ENCODE measurements at regions not wholly inside any gene's neighbourhood (a gene's known extent, or its start where the extent isn't known, plus 50 kb on each side); places are given as distances from the start of the nearest gene placed in this dataset.

GRCh38 chr1:60742339-60742738 is 340.0 kb upstream of the NFIA start:
- no peak for DNase-seq (ENCODE audit: low read depth in 2 of 2)

GRCh38 chr1:60740154-60740553 is 342.2 kb upstream of the NFIA start:
- no peaks in the 10 kb centered on the region for H3K9me3 ChIP-seq (ENCODE audit: control insufficient read depth, insufficient read depth, low read depth, low read length)
- H3K79me2 ChIP-seq (ENCODE audit: control insufficient read depth, insufficient read depth, low read length) = no peaks in the 10 kb centered on the region
- no peaks in the 10 kb centered on the region for H3K36me3 ChIP-seq (ENCODE audit: control insufficient read depth, insufficient read depth, low read length)
- no peak overlapping the region for H3K27ac ChIP-seq (ENCODE audit: insufficient read depth, low read length)
- H4K20me1 ChIP-seq (ENCODE audit: control insufficient read depth, extremely low read depth, insufficient read depth, low read length) = no peaks in the 10 kb centered on the region
- no peak overlapping the region for H3K4me3 ChIP-seq (replicated peaks in 1 of 4; ENCODE audit: control extremely low read depth in 1 of 4, insufficient read depth in 1 of 4, low read depth in 3 of 4, low read length in 4 of 4)
- H2AFZ ChIP-seq (ENCODE audit: low read length) = no peak overlapping the region
- H3K27me3 ChIP-seq (ENCODE audit: control insufficient read depth, insufficient read depth, low read length) = no peaks in the 10 kb centered on the region
- no peak for DNase-seq (ENCODE audit: low read depth in 2 of 2)
- TF ChIP-seq EZH2 (IDR thresholded peaks at IDR 0.05; ENCODE audit: low read length, missing control alignments) (no peak), CTCF (conservative IDR thresholded peaks at IDR 0.05 in 1 of 2, IDR thresholded peaks at IDR 0.05 in 1 of 2; ENCODE audit: low read depth in 1 of 2, low read length in 2 of 2) (no peak)
- H3K4me1 ChIP-seq (ENCODE audit: control insufficient read depth, extremely low read depth, insufficient read depth, low read length) = no peaks in the 10 kb centered on the region
- no peak overlapping the region for H3K4me2 ChIP-seq (ENCODE audit: extremely low read depth, insufficient read depth, low read length)
- H3K9ac ChIP-seq (ENCODE audit: insufficient read depth, low read length) = no peak overlapping the region

More at GRCh38 chr1:60742339-60742738, 340.0 kb upstream of the NFIA start:
- Histone ChIP-seq H3K9ac (ENCODE audit: insufficient read depth, low read length) (no peak overlapping the region), H3K27ac (ENCODE audit: insufficient read depth, low read length) (no peak overlapping the region), H4K20me1 (ENCODE audit: control insufficient read depth, extremely low read depth, insufficient read depth, low read length) (no peaks in the 10 kb centered on the region), H3K9me3 (ENCODE audit: control insufficient read depth, insufficient read depth, low read depth, low read length) (no peaks in the 10 kb centered on the region), H3K4me2 (ENCODE audit: extremely low read depth, insufficient read depth, low read length) (no peak overlapping the region), H3K79me2 (ENCODE audit: control insufficient read depth, insufficient read depth, low read length) (no peaks in the 10 kb centered on the region), H2AFZ (ENCODE audit: low read length) (no peak overlapping the region), H3K4me1 (ENCODE audit: control insufficient read depth, extremely low read depth, insufficient read depth, low read length) (no peaks in the 10 kb centered on the region), H3K27me3 (ENCODE audit: control insufficient read depth, insufficient read depth, low read length) (no peaks in the 10 kb centered on the region), H3K36me3 (ENCODE audit: control insufficient read depth, insufficient read depth, low read length) (no peaks in the 10 kb centered on the region), H3K4me3 (replicated peaks in 1 of 4; ENCODE audit: control extremely low read depth in 1 of 4, insufficient read depth in 1 of 4, low read depth in 3 of 4, low read length in 4 of 4) (no peak overlapping the region)
- no peak for TF ChIP-seq CTCF (conservative IDR thresholded peaks at IDR 0.05 in 1 of 2, IDR thresholded peaks at IDR 0.05 in 1 of 2; ENCODE audit: low read depth in 1 of 2, low read length in 2 of 2)
- no peak for TF ChIP-seq EZH2 (IDR thresholded peaks at IDR 0.05; ENCODE audit: low read length, missing control alignments)

- no peak overlapping the region for H3K9ac ChIP-seq (ENCODE audit: insufficient read depth, low read length)
- H3K4me1 ChIP-seq (ENCODE audit: control insufficient read depth, extremely low read depth, insufficient read depth, low read length) = no peaks in the 10 kb centered on the region
- no peak for TF ChIP-seq EZH2 (IDR thresholded peaks at IDR 0.05; ENCODE audit: low read length, missing control alignments)
- no peak for TF ChIP-seq CTCF (conservative IDR thresholded peaks at IDR 0.05 in 1 of 2, IDR thresholded peaks at IDR 0.05 in 1 of 2; ENCODE audit: low read depth in 1 of 2, low read length in 2 of 2)
- H3K27ac ChIP-seq (ENCODE audit: insufficient read depth, low read length) = no peak overlapping the region
- H3K4me2 ChIP-seq (ENCODE audit: extremely low read depth, insufficient read depth, low read length) = no peak overlapping the region
- H4K20me1 ChIP-seq (ENCODE audit: control insufficient read depth, extremely low read depth, insufficient read depth, low read length) = no peaks in the 10 kb centered on the region
- no peaks in the 10 kb centered on the region for H3K27me3 ChIP-seq (ENCODE audit: control insufficient read depth, insufficient read depth, low read length)
- DNase-seq (ENCODE audit: low read depth in 2 of 2) = no peak
- H3K79me2 ChIP-seq (ENCODE audit: control insufficient read depth, insufficient read depth, low read length) = no peaks in the 10 kb centered on the region
- H2AFZ ChIP-seq (ENCODE audit: low read length) = no peak overlapping the region
- H3K36me3 ChIP-seq (ENCODE audit: control insufficient read depth, insufficient read depth, low read length) = no peaks in the 10 kb centered on the region
- H3K4me3 ChIP-seq (replicated peaks in 1 of 4; ENCODE audit: control extremely low read depth in 1 of 4, insufficient read depth in 1 of 4, low read depth in 3 of 4, low read length in 4 of 4) = no peak overlapping the region
- no peaks in the 10 kb centered on the region for H3K9me3 ChIP-seq (ENCODE audit: control insufficient read depth, insufficient read depth, low read depth, low read length)
Observed at GRCh38 chr1:60739729-60740128, 342.6 kb upstream of the NFIA start.

Data from fibroblast of lung (primary cell).